Mesenchymal stem cell (in vitro differentiated cells and primary cell): ENCODE measurements at regions not wholly inside any gene's neighbourhood (a gene's known extent, or its start where the extent isn't known, plus 50 kb on each side); places are given as distances from the start of the nearest gene placed in this dataset.
A peak's percentile ranks its signal among the peaks of the same experiment; 100 is the strongest.

Experiments used
- DNase-seq: peaks from one replicate; pipeline ENCODE4 v3.0.0-alpha.2; 2013
- H2AFZ ChIP-seq: one replicate; pipeline ENCODE4 v1.6.1; 2013; ENCODE audit warnings: low read depth, mild to moderate bottlenecking, control low read depth, inconsistent platforms, low read length, moderate library complexity
- H2AK5ac ChIP-seq: 2 replicates; pipeline ENCODE4 v1.6.1; 2013; ENCODE audit warnings: low read length, moderate library complexity, mild to moderate bottlenecking, inconsistent platforms; ENCODE audit not compliant: severe bottlenecking
- H2BK120ac ChIP-seq: one replicate; pipeline ENCODE4 v1.6.1; 2013; ENCODE audit warnings: low read depth, mild to moderate bottlenecking, inconsistent platforms, low read length, moderate library complexity
- H2BK12ac ChIP-seq, 2 experiments: one replicate each; pipeline ENCODE4 v1.6.1; 2013; ENCODE audit warnings: inconsistent platforms in 2 of 2, low read length in 2 of 2, mild to moderate bottlenecking in 2 of 2, moderate library complexity in 2 of 2, control low read depth in 1 of 2
- H2BK15ac ChIP-seq: one replicate; pipeline ENCODE4 v1.6.1; 2013; ENCODE audit warnings: mild to moderate bottlenecking, low read depth, inconsistent platforms; ENCODE audit not compliant: poor library complexity, severe bottlenecking
- H2BK5ac ChIP-seq: 2 replicates; pipeline ENCODE4 v1.6.1; 2013; ENCODE audit warnings: low read depth, mild to moderate bottlenecking, low read length, control low read depth, inconsistent platforms; ENCODE audit not compliant: poor library complexity, severe bottlenecking
- H3K14ac ChIP-seq, 2 experiments: one replicate each; pipeline ENCODE4 v1.6.1; 2013; ENCODE audit warnings: inconsistent platforms in 2 of 2, low read length in 2 of 2, control low read depth in 1 of 2, mild to moderate bottlenecking in 1 of 2, moderate library complexity in 1 of 2
- H3K18ac ChIP-seq, 2 experiments: one replicate each; pipeline ENCODE4 v1.6.1; 2013; ENCODE audit warnings: inconsistent platforms in 2 of 2, low read length in 2 of 2, control low read depth in 1 of 2, low read depth in 1 of 2, mild to moderate bottlenecking in 1 of 2
- H3K23ac ChIP-seq, 2 experiments: one replicate each; pipeline ENCODE4 v1.6.1; 2013; ENCODE audit warnings: inconsistent platforms in 2 of 2, low read length in 2 of 2, mild to moderate bottlenecking in 2 of 2, moderate library complexity in 2 of 2, control low read depth in 1 of 2
- H3K27ac ChIP-seq: 2 replicates; pipeline ENCODE4 v1.5.1; 2013; ENCODE audit warnings: mild to moderate bottlenecking, moderate library complexity, low read length, control low read depth, inconsistent platforms; ENCODE audit not compliant: poor library complexity, severe bottlenecking
- H3K27me3 ChIP-seq, 2 experiments: 2 replicates each; pipeline versions ENCODE4 v1.6.1 to v1.7.0; 2013; ENCODE audit warnings: low read length in 2 of 2, mild to moderate bottlenecking in 2 of 2, moderate library complexity in 2 of 2, control low read depth in 1 of 2, inconsistent platforms in 1 of 2; ENCODE audit not compliant: control insufficient read depth in 1 of 2, insufficient read depth in 1 of 2
- H3K36me3 ChIP-seq, 2 experiments: 2 replicates each; pipeline versions ENCODE4 v1.6.1 to v1.7.0; 2013; ENCODE audit warnings: low read length in 2 of 2, control low read depth in 1 of 2, inconsistent platforms in 1 of 2, low read depth in 1 of 2, mild to moderate bottlenecking in 1 of 2; ENCODE audit not compliant: insufficient read depth in 2 of 2, control insufficient read depth in 1 of 2
- H3K4ac ChIP-seq, 2 experiments: one replicate each; pipeline ENCODE4 v1.6.1; 2013; ENCODE audit warnings: inconsistent platforms in 2 of 2, low read length in 2 of 2, mild to moderate bottlenecking in 2 of 2, moderate library complexity in 2 of 2, control low read depth in 1 of 2, low read depth in 1 of 2
- H3K4me1 ChIP-seq: 2 replicates; pipeline ENCODE4 v1.6.1; 2013; ENCODE audit warnings: low read depth, low read length, control low read depth; ENCODE audit not compliant: control insufficient read depth, insufficient read depth
- H3K4me2 ChIP-seq: 2 replicates; pipeline ENCODE4 v1.6.1; 2013; ENCODE audit warnings: low read length, mild to moderate bottlenecking, inconsistent platforms; ENCODE audit not compliant: poor library complexity, severe bottlenecking
- H3K4me3 ChIP-seq, 2 experiments: 2 replicates each; pipeline versions ENCODE4 v1.5.1 to v1.7.0; 2013; ENCODE audit warnings: low read length in 2 of 2, mild to moderate bottlenecking in 2 of 2, control low read depth in 1 of 2, low read depth in 1 of 2; ENCODE audit not compliant: insufficient read depth in 1 of 2
- H3K79me1 ChIP-seq: replicated peaks from 2 replicates; pipeline ENCODE4 v1.6.1; 2013; ENCODE audit warnings: mild to moderate bottlenecking, control low read depth, low read length, inconsistent platforms; ENCODE audit not compliant: poor library complexity, severe bottlenecking
- H3K9ac ChIP-seq: 2 replicates; pipeline ENCODE4 v1.7.0; 2013; ENCODE audit warnings: mild to moderate bottlenecking, low read length, moderate library complexity
- H3K9me3 ChIP-seq: 2 replicates; pipeline ENCODE4 v1.7.0; 2013; ENCODE audit warnings: mild to moderate bottlenecking, low read length; ENCODE audit not compliant: control insufficient read depth
- H4K8ac ChIP-seq: one replicate; pipeline ENCODE4 v1.6.1; 2013; ENCODE audit warnings: inconsistent platforms, mild to moderate bottlenecking, low read length, moderate library complexity
- H4K91ac ChIP-seq: one replicate; pipeline ENCODE4 v1.6.1; 2013; ENCODE audit warnings: mild to moderate bottlenecking, low read length, inconsistent platforms
- WGBS: methylation state at CpG from one replicate; pipeline ENCODE4 v1.1.7; 2013; ENCODE audit warnings: mixed read lengths; 5-methylcytosine and 5-hydroxymethylcytosine counted together

- H2AK5ac ChIP-seq: no peak overlapping the region
- 95% methylated on average over 8 of the region's 8 CpGs for WGBS
Measured at GRCh38 chr1:83691953-83692500, 306.9 kb downstream of the TTLL7 start.

GRCh38 chr1:83689921-83690868 is 308.7 kb downstream of the TTLL7 start:
- no peak overlapping the region for H3K23ac ChIP-seq
- H3K36me3 ChIP-seq: no peaks in the 10 kb centered on the region
- H2AFZ ChIP-seq: no peak overlapping the region
- no peak overlapping the region for H3K4me2 ChIP-seq
- no peak for DNase-seq
- no peak overlapping the region for H3K4me3 ChIP-seq
- H3K9ac ChIP-seq: no peak overlapping the region
- 63% methylated on average over 4 of the region's 6 CpGs for WGBS
- H2BK12ac ChIP-seq: peak overlapping the region in 1 of 2 experiments; percentile 29
- H3K14ac ChIP-seq: no peak overlapping the region
- no peak overlapping the region for H2AK5ac ChIP-seq
- no peak overlapping the region for H2BK120ac ChIP-seq
- peaks cover 0 to 5% of the 10 kb centered on the region in 2 experiments for H3K27me3 ChIP-seq
- no peaks in the 10 kb centered on the region for H3K79me1 ChIP-seq
- H3K27ac ChIP-seq: no peak overlapping the region
- H3K4ac ChIP-seq: no peak overlapping the region
- H3K18ac ChIP-seq: no peak overlapping the region
- H2BK5ac ChIP-seq: no peak overlapping the region
- no peak overlapping the region for H4K8ac ChIP-seq
- H3K9me3 ChIP-seq: no peaks in the 10 kb centered on the region
- H3K4me1 ChIP-seq: peaks cover 9% of the 10 kb centered on the region
- H2BK15ac ChIP-seq: no peak overlapping the region
- H4K91ac ChIP-seq: no peak overlapping the region

More at GRCh38 chr1:83691953-83692500, 306.9 kb downstream of the TTLL7 start:
- peak overlapping the region in 1 of 2 experiments; percentile 34 for H3K23ac ChIP-seq
- H2BK120ac ChIP-seq: no peak overlapping the region
- no peaks in the 10 kb centered on the region for H3K36me3 ChIP-seq
- peak overlapping the region; percentile 47 for H4K91ac ChIP-seq
- H3K27me3 ChIP-seq: peaks cover 0 to 8% of the 10 kb centered on the region in 2 experiments
- H3K4ac ChIP-seq: no peak overlapping the region
- peak overlapping the region in 1 of 2 experiments; percentile 21 for H2BK12ac ChIP-seq
- DNase-seq: no peak
- H4K8ac ChIP-seq: peak overlapping the region; percentile 22
- peaks cover 9% of the 10 kb centered on the region for H3K4me1 ChIP-seq
- no peaks in the 10 kb centered on the region for H3K9me3 ChIP-seq
- H2BK5ac ChIP-seq: no peak overlapping the region
- H3K4me3 ChIP-seq: no peak overlapping the region
- H3K79me1 ChIP-seq: no peaks in the 10 kb centered on the region
- peak overlapping the region in 1 of 2 experiments; percentile 18 for H3K14ac ChIP-seq
- H3K18ac ChIP-seq: peak overlapping the region in 1 of 2 experiments; percentile 16
- H2AFZ ChIP-seq: peak overlapping the region; percentile 43
- H3K9ac ChIP-seq: no peak overlapping the region
- no peak overlapping the region for H3K27ac ChIP-seq
- no peak overlapping the region for H2BK15ac ChIP-seq
- no peak overlapping the region for H3K4me2 ChIP-seq

GRCh38 chr1:83682132-83682531 is 316.8 kb downstream of the TTLL7 start:
- no peak overlapping the region for H3K18ac ChIP-seq
- H3K27me3 ChIP-seq: no peaks in the 10 kb centered on the region
- H3K14ac ChIP-seq: no peak overlapping the region
- no peak overlapping the region for H3K4ac ChIP-seq
- no peak overlapping the region for H3K4me3 ChIP-seq
- H3K9ac ChIP-seq: no peak overlapping the region
- H2BK120ac ChIP-seq: no peak overlapping the region
- no peak overlapping the region for H2AK5ac ChIP-seq
- WGBS: 88% methylated on average over 2 of the region's 2 CpGs
- H3K4me2 ChIP-seq: no peak overlapping the region
- H2BK15ac ChIP-seq: no peak overlapping the region
- H2BK12ac ChIP-seq: no peak overlapping the region
- H2BK5ac ChIP-seq: no peak overlapping the region
- no peak overlapping the region for H2AFZ ChIP-seq
- no peak for DNase-seq
- H3K36me3 ChIP-seq: no peaks in the 10 kb centered on the region
- no peak overlapping the region for H3K23ac ChIP-seq
- H3K79me1 ChIP-seq: no peaks in the 10 kb centered on the region
- H4K91ac ChIP-seq: no peak overlapping the region
- H3K9me3 ChIP-seq: no peaks in the 10 kb centered on the region
- no peak overlapping the region for H3K27ac ChIP-seq
- H4K8ac ChIP-seq: no peak overlapping the region
- no peaks in the 10 kb centered on the region for H3K4me1 ChIP-seq

GRCh38 chr1:83676106-83676505 is 322.8 kb downstream of the TTLL7 start:
- H2AK5ac ChIP-seq: no peak overlapping the region
- H3K27me3 ChIP-seq: no peaks in the 10 kb centered on the region
- no peak overlapping the region for H2BK120ac ChIP-seq
- H3K27ac ChIP-seq: no peak overlapping the region
- no peak overlapping the region for H2BK12ac ChIP-seq
- no peak overlapping the region for H2BK5ac ChIP-seq
- H3K9me3 ChIP-seq: no peaks in the 10 kb centered on the region
- H3K4ac ChIP-seq: no peak overlapping the region
- no peaks in the 10 kb centered on the region for H3K79me1 ChIP-seq
- no peak overlapping the region for H3K9ac ChIP-seq
- H2BK15ac ChIP-seq: no peak overlapping the region
- H3K23ac ChIP-seq: no peak overlapping the region
- no peak overlapping the region for H4K8ac ChIP-seq
- H3K14ac ChIP-seq: no peak overlapping the region
- no peak overlapping the region for H3K4me3 ChIP-seq
- DNase-seq: no peak
- no peaks in the 10 kb centered on the region for H3K36me3 ChIP-seq
- H2AFZ ChIP-seq: no peak overlapping the region
- WGBS: 57% methylated on average over 1 of the region's 3 CpGs
- H3K18ac ChIP-seq: no peak overlapping the region
- no peaks in the 10 kb centered on the region for H3K4me1 ChIP-seq
- no peak overlapping the region for H4K91ac ChIP-seq
- no peak overlapping the region for H3K4me2 ChIP-seq
